GM21526 (cell line): ENCODE measurements at regions not wholly inside any gene's neighbourhood (a gene's known extent, or its start where the extent isn't known, plus 50 kb on each side); places are given as distances from the start of the nearest gene placed in this dataset.

Source experiments
- ATAC-seq: cut with Tn5 transposase; IDR thresholded peaks from one replicate; pipeline ENCODE4 v1.9.1; 2021; ENCODE audit warnings: moderate library complexity; ENCODE audit not compliant: unreplicated experiment, low FRiP score

GRCh38 chr3:82957079-82957478, 1195.6 kb upstream of the GBE1 start:
- ATAC-seq: no peak

- no peak for ATAC-seq
Measured at GRCh38 chr3:82954486-82954885, 1193.0 kb upstream of the GBE1 start.

GRCh38 chr3:82942041-82942440, 1180.6 kb upstream of the GBE1 start:
- ATAC-seq: no peak

GRCh38 chr3:82940124-82940523, 1178.7 kb upstream of the GBE1 start:
- ATAC-seq: no peak

- no peak for ATAC-seq
Measured at GRCh38 chr3:82939491-82940097, 1178.1 kb upstream of the GBE1 start.

- ATAC-seq: no peak
Measured at GRCh38 chr3:82938821-82939328, 1177.4 kb upstream of the GBE1 start.

- ATAC-seq: no peak
Measured at GRCh38 chr3:82927309-82928253, 1166.1 kb upstream of the GBE1 start.

GRCh38 chr3:82891028-82891427, 1129.6 kb upstream of the GBE1 start:
- no peak for ATAC-seq

- no peak for ATAC-seq
Measured at GRCh38 chr3:82883072-82883471, 1121.6 kb upstream of the GBE1 start.

- ATAC-seq: no peak
Measured at GRCh38 chr3:82875401-82875800, 1114.0 kb upstream of the GBE1 start.

GRCh38 chr3:82839871-82840270, 1078.4 kb upstream of the GBE1 start:
- ATAC-seq: no peak

- no peak for ATAC-seq
Measured at GRCh38 chr3:82834098-82834497, 1072.7 kb upstream of the GBE1 start.

- ATAC-seq: no peak
Measured at GRCh38 chr3:82824491-82824890, 1063.0 kb upstream of the GBE1 start.

- no peak for ATAC-seq
Measured at GRCh38 chr3:82816086-82816485, 1054.6 kb upstream of the GBE1 start.

GRCh38 chr3:82815417-82816058, 1054.1 kb upstream of the GBE1 start:
- ATAC-seq: no peak

GRCh38 chr3:82814660-82815059, 1053.2 kb upstream of the GBE1 start:
- ATAC-seq: no peak

- ATAC-seq: no peak
Measured at GRCh38 chr3:82807781-82808180, 1046.3 kb upstream of the GBE1 start.

- no peak for ATAC-seq
Measured at GRCh38 chr3:82802501-82802900, 1041.1 kb upstream of the GBE1 start.

- ATAC-seq: no peak
Measured at GRCh38 chr3:82800248-82800647, 1038.8 kb upstream of the GBE1 start.

GRCh38 chr3:82796765-82797164, 1035.3 kb upstream of the GBE1 start:
- ATAC-seq: no peak

- ATAC-seq: no peak
Measured at GRCh38 chr3:82791241-82791640, 1029.8 kb upstream of the GBE1 start.
